GM12892 (cell line): ENCODE measurements at regions not wholly inside any gene's neighbourhood (a gene's known extent, or its start where the extent isn't known, plus 50 kb on each side); places are given as distances from the start of the nearest gene placed in this dataset.

Source experiments
- POLR2A ChIP-seq: IDR thresholded peaks from 2 replicates; pipeline ENCODE4 v1.6.1; 2011; ENCODE audit warnings: low read depth, low read length, control low read depth
- POLR2AphosphoS5 ChIP-seq: IDR thresholded peaks from 2 replicates; pipeline ENCODE4 v1.6.1; 2011; ENCODE audit warnings: low read depth, low read length, control low read depth

DNA sequence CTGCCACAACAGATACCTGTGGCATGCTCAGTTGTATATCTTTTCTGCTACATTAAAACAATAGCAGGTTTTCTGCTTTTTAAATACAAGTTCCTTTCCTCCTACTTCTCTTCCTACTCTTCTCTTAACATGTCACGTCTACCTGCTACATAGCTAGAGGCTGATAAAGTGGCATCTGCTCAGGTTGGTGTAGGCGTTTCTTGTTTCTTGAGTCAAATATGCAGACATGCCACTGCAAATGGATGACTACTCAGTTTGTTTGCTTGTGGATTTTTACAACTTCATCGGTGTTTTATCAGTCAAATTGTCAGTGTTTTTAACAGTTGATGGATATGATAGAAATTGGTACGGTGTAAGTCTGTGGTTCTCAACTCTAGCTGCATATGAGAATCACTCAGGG is 525.7 kb downstream of the TLE4 start:
- TF ChIP-seq POLR2A (no peak), POLR2AphosphoS5 (no peak)
